ENCODE measurements at regions not wholly inside any gene's neighbourhood (a gene's known extent, or its start where the extent isn't known, plus 50 kb on each side); places are given as distances from the start of the nearest gene placed in this dataset.
"Not testable (repeated sequence)": the region's sequence is repeated elsewhere in the genome, so short reads cannot be mapped to it uniquely, and the experiment has no call there.

DNA sequence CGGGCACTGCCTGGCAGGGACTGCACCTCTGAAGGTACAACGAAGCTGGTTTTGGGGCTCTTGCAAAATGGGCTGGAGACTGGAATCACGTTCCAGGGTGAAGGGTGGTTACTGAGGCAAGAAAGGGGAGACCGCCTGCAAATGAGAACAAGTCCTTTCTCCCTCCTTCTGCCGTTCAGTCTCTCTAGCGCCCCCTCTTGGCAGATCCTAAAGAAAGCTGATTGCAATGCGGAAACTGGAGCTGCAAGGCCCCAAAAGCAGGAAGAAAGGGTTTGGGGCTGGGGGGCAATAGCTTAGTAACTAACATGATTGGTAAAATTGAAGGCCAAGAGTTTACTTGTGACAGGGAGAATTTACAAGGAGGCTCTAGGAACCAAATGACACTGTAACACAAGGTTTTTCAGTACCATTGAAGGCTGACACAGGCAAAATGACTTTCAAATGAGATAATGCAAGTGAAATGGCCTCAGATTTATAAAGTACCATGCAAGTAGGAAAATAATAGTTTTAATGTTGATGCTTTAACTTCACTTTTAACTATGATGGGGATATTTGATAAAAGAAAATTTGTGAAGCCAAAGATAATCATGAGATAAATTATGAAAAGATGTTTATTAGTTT, 222.7 kb upstream of the HAND2 start:
- no peak for DNase-seq

DNA sequence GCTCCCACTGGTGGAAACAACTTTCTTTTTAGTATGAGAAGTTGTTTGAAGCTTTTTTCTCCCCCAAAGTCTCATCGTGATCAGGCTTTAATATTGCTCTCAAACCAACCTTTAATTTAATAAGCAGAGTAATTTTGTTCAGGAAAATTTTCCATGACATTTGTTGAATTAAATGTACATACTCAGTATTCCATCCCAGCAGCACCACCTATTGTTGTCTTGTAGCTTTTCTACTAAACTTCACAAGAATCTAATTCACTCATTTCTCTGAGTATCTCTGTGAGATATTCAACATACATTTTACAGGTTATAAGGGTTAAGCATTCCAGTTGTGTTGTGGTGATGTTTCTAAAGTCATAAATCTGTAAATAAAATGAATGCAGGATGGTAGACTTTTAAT, 218.3 kb upstream of the HAND2 start:
- DNase-seq, result no peak

DNA sequence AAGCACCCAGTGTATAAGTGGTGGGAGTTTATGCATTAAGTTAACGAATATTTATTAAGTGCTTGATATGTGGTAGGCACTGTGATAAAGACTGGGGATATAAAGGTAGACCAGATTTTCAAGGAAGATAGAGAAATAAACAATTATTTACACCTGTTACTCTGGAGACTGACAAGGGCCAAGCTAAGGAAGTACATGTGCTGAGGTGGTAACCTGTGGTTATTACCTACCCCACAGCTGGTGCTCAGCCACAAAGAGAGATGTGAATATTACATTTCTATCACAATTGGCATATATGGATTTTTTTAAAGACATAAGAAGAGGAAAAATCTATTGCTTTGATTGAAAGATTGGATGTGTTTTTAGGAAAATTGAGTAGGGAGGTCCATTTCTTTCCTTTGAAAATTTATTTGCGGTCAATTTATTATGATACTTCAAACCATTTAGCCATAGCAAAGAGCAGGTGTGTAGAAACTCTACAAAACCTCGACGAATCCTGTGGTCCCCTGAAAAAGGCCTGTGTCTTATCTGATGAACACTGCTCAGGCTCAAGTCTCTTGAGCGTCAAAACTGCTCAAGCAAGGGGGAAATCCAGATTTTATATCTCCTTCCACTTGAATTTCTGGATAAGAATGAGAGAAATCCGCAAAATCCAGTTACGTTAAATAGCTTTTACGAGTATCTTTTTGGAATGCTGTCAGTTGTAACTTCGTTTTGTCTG, 217.7 kb upstream of the HAND2 start:
- no peak for DNase-seq

DNA sequence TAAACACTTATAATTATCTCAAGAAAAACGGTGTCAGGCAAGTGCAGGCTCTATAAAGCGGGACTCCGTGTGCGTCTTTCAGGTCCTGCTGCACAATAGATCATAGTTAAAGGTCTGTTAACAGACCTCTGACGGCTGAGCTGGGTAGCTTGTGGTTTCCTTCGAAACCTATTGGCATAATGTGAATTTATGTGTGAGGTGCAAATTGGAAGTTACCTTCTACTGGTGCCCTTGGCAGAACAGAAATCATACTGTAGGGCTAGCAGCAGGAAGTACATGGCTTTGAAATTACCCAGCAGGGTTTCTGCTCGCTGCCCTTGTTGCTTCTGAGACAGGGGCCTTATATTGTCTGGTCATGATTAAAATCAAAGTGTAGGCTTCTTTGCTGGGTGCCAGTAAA, 216.4 kb upstream of the HAND2 start:
- DNase-seq, result no peak

DNA sequence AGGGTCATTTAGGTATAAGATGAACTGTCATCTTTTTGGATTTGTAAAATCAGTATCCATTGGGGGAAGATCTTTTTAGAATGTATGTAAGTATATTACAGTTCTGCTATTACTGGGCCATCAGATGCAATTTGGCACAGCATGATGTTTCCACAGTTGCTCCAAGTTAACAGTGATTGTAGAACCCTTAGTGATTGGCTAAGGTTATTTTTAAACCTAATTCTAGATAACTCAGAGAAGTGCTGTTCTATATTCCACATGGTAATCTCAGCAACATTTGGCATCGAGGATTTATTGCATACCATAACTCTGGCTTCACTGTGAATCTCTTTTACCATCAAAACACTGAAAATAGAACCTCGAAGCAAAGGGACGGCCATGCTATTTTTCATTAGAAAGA, 215.7 kb upstream of the HAND2 start:
- no peak for DNase-seq

DNA sequence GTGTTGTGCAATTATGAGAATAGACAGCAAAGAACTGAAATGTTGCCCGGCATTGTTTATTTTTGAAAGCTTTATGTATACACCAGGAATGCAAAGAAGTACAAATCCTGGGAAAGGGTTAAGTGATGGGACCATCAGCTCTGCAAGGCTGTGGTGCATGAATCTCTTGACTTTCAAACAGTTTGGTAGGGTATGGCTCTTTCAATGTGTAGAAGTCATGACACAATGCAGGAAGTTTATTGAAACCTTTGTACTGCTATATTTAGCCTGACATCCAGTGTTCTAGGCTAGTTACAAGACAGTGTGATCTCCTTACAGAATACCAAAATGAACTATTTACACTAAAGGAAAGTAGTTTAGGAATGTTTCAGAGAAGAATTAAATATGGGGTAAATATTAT, 206.8 kb upstream of the HAND2 start:
- no peak for DNase-seq

DNA sequence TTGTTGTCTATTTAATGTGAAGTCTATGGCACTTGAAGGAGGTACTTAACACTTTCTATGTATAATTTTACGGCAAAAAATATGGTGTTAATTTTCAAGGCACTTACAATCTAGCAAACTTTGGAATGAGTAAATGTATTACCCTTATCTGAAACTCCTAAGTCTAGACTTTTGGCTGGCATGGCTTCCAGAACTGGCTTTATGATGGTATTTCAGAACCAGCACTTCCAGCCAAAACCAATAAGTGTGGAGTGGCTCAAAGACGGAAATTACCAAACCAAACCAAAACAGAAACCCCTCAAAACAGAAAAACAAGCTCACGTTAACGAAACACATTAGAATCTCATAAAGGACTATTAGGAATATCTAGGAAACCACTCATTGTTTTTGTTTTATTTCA, 205.6 kb upstream of the HAND2 start:
- no peak for DNase-seq

DNA sequence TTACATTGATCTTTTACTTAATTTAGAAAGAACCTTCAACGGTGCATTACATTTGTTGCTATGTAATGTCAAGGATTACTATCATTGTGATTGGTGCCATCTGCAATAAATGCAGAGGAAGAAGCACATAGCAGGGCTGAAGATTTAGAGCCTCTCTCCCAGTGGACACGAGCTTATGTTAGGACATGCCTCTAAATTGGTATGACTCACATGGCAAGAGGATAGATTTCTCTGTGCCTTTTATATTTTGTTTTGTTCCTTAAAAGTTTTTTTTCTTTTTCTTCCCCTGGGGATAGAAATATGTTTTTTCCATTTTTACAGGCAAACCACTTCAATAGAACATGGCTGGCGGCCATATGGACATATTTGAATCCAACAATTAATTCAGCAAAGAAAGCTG, 205.0 kb upstream of the HAND2 start:
- no peak for DNase-seq

DNA sequence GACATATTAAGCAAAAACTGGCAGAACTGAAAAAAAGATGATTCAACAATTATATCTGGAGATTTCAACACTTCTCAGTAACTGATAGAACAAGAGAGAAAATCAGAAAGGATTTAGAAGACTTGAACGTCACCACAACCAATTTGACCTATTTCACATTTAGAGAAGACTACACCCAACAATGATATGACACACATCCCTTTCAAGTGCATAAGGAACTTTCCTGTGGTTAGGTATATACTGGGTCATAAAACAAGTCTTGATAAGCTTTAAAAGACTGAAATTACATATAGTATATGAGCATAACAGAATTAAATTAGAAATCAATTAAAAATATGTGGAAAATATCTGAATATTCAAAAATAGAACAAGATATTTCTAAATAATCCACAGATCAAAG, 201.2 kb upstream of the HAND2 start:
- DNase-seq, result no peak

DNA sequence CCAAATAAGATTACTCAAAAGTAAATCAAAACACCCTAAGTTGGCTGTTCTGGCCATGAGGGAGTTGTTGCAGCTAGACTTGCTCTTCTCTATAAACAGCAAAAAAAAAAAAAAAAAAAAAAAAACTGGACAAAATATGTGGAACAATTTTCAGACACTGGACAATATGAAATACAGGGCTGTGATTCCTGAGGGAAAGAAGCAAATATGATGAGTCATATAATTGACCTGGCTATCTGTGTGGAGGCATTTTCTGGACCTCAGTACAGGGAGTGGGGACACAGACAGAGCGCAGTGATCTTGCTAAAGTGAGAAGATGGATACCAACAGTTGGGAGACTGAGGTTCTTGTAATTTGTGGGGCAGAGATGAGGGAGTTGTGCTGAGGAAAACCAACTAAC, 192.0 kb upstream of the HAND2 start:
- DNase-seq, result no peak

DNA sequence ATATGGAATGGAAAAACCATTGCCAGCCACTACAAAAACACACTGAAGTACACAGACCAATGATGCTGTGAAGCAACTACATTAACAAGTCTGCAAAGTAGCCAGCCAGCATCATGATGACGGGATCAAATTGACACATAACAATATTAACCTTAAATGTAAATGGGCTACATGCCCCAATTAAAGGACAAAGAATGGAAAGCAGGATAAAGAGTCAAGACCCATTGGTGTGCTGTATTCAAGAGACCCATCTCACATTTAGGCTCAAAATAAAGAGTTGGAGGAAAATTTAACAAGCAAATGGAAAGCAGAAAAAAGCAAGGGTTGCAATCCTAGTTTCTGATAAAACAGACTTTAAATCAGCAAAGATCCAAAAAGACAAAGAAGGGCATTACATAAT, 188.5 kb upstream of the HAND2 start:
- DNase-seq, result not testable (repeated sequence)

DNA sequence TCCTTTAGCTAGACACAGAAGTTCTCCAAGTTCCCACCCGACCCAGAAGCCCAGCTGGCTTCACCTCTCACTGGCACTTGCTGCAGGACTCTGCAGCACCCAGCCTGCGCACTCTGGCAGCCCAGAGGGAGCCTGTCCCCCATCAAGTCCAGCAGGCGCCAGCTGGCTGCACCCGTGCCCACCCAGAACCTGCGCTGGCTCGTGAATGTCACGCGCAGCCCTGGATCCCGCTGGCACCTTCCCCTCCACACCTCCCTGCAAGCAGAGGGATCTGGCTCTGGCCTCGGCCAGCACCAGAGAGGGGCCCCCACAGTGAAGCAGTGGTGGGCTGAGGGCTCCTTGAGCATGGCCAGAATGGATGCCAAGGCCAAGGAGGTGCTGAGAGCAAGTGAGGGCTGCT, 187.6 kb upstream of the HAND2 start:
- DNase-seq, result no peak

DNA sequence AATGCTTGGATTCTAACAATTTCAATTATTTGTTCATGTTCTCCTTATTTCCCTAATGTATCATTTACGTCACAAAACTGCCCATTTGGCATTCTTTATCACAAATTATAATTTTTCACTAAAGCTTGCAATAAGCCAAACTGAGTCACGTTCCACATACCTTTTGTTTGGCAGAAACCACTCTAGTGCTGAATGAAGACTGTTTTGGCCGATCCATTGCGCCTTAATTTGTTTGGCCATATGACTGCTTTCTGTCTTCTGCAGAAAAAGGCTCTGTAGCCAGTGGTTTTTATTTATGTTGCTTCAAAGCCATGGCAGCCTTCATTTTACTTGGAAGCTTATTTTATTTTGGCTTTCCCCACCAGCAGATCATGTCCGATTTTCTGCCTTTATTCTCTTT, 184.4 kb upstream of the HAND2 start:
- no peak for DNase-seq

DNA sequence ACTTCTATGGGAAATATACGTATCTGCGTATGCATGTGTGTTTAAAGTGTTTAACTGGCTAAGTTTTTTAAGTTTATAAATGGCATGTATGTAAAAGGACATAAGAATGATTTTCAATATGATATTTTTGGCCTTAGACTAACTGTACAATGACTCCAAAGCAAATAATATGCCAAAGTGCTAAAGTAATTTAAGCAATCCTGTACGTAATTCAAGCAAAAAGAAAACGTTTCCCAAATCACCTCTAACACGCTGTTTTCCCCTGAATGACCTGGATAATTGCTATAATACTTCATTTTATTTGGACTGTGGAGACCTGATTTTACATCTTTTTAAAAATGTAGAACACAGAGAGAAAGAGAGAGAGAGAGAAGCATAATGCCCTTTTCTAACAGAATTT, 183.0 kb upstream of the HAND2 start:
- DNase-seq, result no peak

DNA sequence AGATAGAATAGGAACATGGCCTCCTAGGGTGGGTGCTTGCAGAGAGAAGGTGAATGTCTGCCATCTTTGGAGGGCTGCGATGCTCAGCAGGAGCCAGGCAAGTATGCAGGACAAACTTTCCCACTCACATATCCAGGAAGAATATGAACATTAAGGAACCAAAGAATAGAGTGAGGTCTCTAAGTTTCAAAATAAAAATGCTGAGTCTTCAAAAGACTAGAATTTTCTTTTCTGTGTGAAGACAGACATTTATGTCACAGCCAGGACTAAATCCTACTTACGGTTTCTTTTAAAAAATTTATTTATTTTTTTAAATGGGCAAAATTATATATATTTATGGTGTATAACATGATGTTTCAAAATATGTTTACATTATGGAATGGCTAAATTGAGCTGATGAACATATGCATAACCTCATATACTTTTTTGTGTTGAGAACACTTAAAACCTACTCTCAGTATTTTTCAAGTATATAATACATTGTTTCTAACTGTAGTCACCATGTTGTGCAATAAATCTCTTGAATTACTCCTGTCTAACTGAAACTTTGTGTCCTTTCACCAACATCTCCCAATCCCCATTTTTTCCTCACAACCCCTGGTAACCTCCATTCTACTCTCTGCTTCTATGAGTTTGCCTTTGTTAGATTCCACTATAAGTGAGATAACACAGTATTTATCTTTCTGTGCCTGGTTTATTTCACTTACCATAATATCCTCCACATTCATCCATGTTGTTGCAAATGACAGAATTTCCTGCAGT, 177.8 kb upstream of the HAND2 start:
- no peak for DNase-seq

DNA sequence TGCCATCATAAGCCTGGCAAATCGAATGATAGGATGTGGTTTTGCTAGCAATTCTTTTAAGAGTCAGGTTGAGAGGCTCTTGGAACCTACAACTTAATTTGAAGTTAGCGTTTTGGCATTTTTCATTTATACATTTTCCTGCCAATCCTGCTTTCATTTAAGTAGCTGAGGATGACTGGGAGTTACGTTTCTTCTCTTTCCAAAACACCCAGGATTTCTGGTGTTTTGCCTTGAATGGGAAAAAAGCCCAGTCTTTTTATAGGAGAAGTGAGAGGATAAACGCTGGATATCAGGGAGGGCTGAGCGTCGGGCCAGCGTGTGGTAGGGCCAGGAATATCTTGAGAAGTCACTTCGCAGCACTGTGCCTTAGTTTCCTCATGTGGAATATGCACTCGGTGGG, 174.2 kb upstream of the HAND2 start:
- no peak for DNase-seq

DNA sequence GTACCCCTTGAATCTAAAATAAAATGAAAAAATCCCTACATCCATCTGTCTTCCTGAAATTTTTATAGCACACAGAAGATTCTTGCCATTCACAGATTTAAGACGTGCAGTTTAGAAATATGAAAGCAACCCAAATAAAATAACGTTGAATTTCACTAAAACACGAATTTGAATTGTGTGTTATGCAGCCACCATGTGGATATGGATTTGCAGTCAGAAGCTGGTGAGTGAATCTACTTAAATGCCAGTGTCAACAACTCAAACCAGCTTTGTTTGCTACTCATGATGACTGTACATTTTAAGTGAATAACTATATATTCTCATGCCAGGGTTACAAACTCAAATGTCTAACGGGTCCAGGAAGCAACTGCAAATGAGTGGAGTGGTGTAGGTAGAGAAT, 173.0 kb upstream of the HAND2 start:
- no peak for DNase-seq

DNA sequence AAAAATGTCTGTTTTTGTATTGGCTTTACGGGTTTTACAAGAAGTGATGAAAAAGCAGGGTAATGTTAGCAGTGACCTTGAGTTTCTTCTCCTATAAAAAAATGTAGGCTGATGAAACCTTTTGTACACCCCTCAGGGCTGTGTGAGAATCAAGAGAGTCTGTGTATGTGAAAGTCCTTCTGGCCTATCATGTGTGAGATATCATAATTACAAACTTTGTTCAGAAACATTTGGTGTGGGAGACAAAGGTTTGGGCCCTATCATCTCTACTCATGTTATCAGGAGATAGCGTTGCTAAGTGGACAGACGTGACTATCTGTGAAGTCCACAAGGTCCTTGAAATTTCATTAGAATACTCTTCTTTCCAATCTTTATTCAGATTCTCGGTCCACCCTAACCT, 170.6 kb upstream of the HAND2 start:
- no peak for DNase-seq

DNA sequence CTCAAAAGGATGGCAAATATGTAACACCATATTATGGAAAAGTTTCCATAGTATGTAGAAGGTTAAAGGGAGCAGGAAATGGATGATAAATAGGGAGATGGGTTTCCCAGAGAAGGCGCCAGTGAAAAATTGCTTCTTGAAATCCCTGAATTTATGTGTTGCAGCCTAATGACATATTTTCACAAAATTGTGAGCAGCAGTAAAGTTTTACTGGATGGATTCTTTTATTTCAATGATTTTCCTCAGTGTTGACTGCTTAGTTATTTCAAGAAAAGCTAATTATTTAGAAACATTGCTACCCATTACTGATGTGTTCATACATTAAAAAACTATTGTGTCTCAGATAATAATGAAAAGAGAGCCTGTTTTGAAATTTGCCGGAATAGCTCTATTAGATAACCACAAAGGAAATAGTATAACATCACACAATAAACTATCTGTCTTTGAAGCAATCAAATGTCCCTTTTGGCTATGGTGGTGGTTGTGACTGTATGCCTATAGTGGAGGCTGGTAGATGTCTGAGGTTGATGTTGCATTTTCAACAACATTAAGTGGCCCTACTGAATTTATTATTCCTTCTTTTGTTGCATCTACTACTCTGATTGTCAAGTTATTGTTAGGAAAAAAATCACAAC, 169.9 kb upstream of the HAND2 start:
- no peak for DNase-seq

DNA sequence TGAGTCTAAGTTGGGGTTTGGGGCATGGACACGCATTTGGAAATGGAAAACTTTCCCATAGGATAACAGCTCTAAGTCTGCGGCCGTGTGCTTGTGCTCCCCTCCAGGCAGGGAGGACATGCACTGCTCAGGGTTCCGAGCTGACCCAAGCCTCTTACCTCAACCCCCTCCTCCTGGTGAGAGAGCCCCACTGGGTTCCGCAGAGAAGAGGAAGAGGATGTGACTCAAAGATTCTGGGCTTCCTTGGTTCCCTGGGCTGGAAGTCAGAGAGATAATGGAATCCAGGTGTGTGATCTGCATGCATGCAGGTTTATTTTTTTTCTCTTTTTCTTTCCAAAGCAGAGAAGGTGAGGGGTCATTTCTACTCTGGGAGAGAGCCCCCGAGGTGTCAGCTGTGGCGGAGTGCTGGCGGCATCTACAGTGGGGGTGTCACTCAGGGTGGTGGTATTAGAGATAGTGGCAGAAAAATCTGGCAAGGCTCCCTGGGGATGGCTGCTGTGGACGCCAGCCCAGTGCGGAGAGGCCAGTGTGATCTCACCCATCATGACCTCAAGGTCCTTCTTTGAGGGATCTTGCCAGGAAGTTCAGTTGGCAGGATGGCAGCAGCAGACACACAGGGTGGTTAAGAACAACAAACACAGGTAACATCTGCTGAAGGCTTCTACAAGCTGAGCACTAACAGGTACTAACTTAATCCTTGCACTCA, 168.7 kb upstream of the HAND2 start:
- DNase-seq, result no peak

DNA sequence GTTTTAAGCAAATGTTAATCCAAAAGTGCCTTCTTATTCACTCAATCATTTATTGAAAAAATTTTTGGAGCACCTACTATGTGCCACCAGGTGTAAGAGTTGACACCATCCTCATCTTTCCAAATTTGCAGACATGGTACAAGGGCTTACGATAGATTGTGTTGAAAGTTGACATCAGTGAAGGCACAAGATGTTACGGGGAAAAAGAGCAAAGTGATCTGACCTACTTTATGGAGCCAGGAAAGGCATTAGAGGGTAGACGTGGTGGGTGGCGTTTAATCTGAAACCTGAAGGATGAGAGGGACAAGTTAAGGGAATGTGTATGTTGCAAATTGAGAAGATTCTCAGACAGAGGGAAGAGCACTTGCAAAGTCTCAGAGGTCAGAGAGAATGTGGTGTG, 167.8 kb upstream of the HAND2 start:
- DNase-seq, result no peak

DNA sequence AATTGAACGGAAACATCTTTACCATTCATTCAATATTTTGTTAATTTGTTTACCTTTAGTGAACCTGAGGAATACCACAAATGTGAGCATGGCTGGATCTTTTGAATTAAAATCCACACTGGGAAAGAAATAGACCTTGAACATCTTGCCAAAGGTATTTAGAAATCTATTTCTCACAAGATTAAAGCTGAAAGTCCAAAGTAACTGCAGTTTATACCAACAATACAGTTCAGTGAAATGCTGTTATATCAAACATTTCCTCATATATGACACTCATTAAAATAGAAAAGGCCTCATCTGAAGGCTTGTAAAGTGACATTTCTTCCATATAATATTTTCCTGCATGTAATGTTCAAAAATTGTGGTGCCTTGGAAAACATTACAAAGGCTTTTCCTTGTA, 166.5 kb upstream of the HAND2 start:
- no peak for DNase-seq

DNA sequence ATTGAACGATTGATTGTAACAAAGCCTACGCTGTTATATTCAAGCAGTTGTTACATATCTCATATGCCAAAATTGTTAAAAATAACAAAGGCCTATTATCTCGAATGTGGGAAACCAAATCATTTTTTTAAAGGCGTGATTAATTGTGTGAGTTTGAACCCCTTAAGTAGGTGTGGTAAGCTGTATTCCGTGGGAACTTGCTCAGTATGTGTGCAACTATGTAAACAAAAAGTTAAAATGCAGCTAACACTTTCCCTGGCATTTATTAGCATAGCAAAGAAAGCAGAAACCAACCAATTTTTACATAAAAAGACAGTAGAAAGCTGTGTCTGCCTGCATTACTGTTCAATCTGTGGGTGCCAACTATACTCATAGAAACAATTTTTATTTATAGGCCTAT, 166.0 kb upstream of the HAND2 start:
- DNase-seq, result no peak

All from CD4-positive, alpha-beta T cell treated with Interferon gamma for 1 hour (primary cell).